OCI-LY3 (cell line): ENCODE measurements at regions not wholly inside any gene's neighbourhood (a gene's known extent, or its start where the extent isn't known, plus 50 kb on each side); places are given as distances from the start of the nearest gene placed in this dataset.
"Not testable (repeated sequence)": the region's sequence is repeated elsewhere in the genome, so short reads cannot be mapped to it uniquely, and the experiment has no call there.

Experiments
- EZH2phosphoT487 ChIP-seq: fragments of 200-600 bp; shearing (Covaris generic); IDR thresholded peaks from 2 replicates; pipeline ENCODE4 v1.6.1; 2018; ENCODE audit warnings: antibody characterized with exemption, mixed run types, low read depth
- TF ChIP-seq, protein P1 (sequence below): fragments of 200-600, 300-600 bp; sonication (generic); IDR thresholded peaks from 2 replicates; pipeline ENCODE4 v1.5.1; 2014; ENCODE audit warnings: antibody characterized with exemption, low read length, low read depth

DNA sequence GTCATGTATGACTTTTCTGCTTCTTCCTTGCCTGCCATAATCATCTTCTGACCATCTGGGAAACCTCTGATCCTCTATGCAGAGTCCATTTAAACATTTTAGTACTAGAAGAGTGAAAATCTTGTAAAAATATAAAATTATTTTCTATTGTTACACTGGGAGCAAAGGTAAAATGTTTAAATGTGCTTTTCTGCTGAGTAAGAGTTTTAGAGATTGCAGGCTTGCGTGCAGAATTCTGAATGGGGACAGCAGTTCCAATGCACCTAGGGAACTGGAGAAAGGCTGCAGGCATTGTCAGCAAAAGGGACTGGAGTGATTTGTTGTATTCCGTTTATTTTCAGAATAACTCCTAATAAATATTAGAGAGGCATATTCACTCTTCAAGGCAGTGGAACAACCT, 180.7 kb downstream of the ZNF37A start:
- TF ChIP-seq, protein P1, sequence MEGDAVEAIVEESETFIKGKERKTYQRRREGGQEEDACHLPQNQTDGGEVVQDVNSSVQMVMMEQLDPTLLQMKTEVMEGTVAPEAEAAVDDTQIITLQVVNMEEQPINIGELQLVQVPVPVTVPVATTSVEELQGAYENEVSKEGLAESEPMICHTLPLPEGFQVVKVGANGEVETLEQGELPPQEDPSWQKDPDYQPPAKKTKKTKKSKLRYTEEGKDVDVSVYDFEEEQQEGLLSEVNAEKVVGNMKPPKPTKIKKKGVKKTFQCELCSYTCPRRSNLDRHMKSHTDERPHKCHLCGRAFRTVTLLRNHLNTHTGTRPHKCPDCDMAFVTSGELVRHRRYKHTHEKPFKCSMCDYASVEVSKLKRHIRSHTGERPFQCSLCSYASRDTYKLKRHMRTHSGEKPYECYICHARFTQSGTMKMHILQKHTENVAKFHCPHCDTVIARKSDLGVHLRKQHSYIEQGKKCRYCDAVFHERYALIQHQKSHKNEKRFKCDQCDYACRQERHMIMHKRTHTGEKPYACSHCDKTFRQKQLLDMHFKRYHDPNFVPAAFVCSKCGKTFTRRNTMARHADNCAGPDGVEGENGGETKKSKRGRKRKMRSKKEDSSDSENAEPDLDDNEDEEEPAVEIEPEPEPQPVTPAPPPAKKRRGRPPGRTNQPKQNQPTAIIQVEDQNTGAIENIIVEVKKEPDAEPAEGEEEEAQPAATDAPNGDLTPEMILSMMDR: not testable (repeated sequence)
- not testable (repeated sequence) for TF ChIP-seq EZH2phosphoT487
